Esophagus squamous epithelium (tissue), 4 donors: ENCODE measurements at regions not wholly inside any gene's neighbourhood (a gene's known extent, or its start where the extent isn't known, plus 50 kb on each side); places are given as distances from the start of the nearest gene placed in this dataset.
"Not testable (repeated sequence)": the region's sequence is repeated elsewhere in the genome, so short reads cannot be mapped to it uniquely, and the experiment has no call there.

Source experiments
- CTCF ChIP-seq, 6 experiments: fragments of 450-650 bp in 4 of 6; fragments of 200-600 bp in 2 of 6; sonication (generic) in 2 of 6; IDR thresholded peaks; one replicate each; pipeline ENCODE4 v1.5.1; 2016 to 2019; ENCODE audit warnings: antibody characterized with exemption in 6 of 6, mild to moderate bottlenecking in 4 of 6, moderate library complexity in 4 of 6
- POLR2A ChIP-seq, 4 donors: fragments of 450-650 bp; IDR thresholded peaks; one replicate each; pipeline ENCODE4 v1.6.1; 2017; ENCODE audit warnings: antibody characterized with exemption in 4 of 4, mild to moderate bottlenecking in 4 of 4, moderate library complexity in 3 of 4

DNA sequence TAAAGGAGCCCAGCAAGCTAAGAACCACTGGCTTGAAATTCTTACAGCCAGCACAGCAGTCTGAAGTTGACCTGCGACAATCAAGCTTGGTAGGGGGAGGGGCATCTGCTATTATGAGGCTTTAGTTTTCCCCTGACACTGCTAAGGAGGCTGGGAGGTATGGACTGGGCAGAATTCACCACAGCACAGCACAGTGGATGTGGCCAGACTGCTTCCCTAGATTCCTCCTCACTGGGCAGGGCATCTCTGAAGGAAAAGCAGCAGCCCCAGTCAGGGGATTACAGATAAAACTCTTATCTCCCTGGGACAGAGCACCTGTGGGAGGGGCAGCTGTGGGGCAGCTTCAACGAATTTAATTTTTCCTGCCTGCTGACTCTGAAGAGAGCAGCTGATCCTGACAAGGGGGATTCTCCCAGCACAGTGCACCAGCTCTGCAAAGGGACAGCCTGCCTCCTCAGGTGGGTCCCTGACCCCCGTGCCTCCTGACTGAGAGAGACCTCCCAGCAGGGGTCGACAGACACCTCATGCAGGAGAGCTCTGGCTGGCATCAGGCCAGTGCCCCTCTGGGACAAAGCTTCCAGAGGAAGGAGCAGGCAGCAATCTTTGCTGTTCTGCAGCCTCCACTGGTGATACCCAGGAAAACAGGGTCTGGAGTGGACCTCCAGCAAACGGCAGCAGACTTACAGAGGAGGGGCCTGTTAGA is 71.6 kb upstream of the CARMIL1 start:
- TF ChIP-seq CTCF, POLR2A (IDR thresholded peaks at IDR 0.05): not testable (repeated sequence)
